ENCODE measurements at regions not wholly inside any gene's neighbourhood (a gene's known extent, or its start where the extent isn't known, plus 50 kb on each side); places are given as distances from the start of the nearest gene placed in this dataset.

DNA sequence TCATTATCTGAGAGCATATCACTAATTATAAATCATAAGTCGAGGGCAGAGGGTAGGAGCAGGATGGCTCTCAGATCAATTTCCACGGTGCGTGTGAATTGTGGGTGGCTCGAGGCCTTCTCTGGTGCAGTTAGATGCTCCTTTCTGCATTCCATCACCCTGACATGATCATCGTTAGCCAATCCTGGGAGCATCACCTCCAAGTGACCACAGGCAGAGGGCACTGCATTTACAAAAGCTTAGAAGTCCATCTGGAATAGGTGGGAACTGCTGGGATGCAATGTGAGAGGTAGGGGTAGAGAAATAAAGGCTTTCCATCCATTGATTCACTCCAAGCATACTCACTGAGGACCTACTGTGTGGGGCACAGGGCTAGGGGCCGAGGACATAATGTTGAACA lies 538.2 kb upstream of the TBX3 start:
- CTCF ChIA-PET, result no interaction called here
- DNase-seq (ENCODE audit: low read depth, low spot score) (no peak), ATAC-seq (no peak)
- H3K4me3 ChIP-seq (replicated peaks in 1 of 2; ENCODE audit: low read depth in 1 of 2, low read length in 2 of 2), result no peak overlapping the region
- POLR2A ChIA-PET, result no interaction called here
- no peak for TF ChIP-seq EZH2phosphoT487 (IDR thresholded peaks at IDR 0.05; ENCODE audit: borderline replicate concordance)
- no peak for TF ChIP-seq EZH2 (IDR thresholded peaks at IDR 0.05)
- TF ChIP-seq ELF1 (IDR thresholded peaks at IDR 0.05; ENCODE audit: borderline replicate concordance, low read depth), result no peak
- TF ChIP-seq, protein P1, sequence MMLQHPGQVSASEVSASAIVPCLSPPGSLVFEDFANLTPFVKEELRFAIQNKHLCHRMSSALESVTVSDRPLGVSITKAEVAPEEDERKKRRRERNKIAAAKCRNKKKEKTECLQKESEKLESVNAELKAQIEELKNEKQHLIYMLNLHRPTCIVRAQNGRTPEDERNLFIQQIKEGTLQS (IDR thresholded peaks at IDR 0.05), result no peak
- no peak for TF ChIP-seq CBX3 (IDR thresholded peaks at IDR 0.05; ENCODE audit: low read depth)
- TF ChIP-seq TCF7L2 (IDR thresholded peaks at IDR 0.05; ENCODE audit: borderline replicate concordance, extremely low read depth, insufficient read depth, insufficient read length), result no peak
- TF ChIP-seq SRF (IDR thresholded peaks at IDR 0.05; ENCODE audit: low read depth), result no peak
- TF ChIP-seq SIN3A (IDR thresholded peaks at IDR 0.05; ENCODE audit: low read depth), result no peak
- TF ChIP-seq ZFX (IDR thresholded peaks at IDR 0.05), result no peak
- TF ChIP-seq FOSL1 (IDR thresholded peaks at IDR 0.05; ENCODE audit: low read depth), result no peak
- no peaks in the 10 kb centered on the region for H3K9me3 ChIP-seq (ENCODE audit: control insufficient read depth in 1 of 2, insufficient read depth in 1 of 2, low read depth in 1 of 2, low read length in 2 of 2)
- RAD21 ChIA-PET (ENCODE audit: low non-redundant PET in 1 of 2, low total read pairs in 2 of 2, uncharacterized antibody in 2 of 2, unreplicated experiment in 2 of 2), result no interaction called here
- no peaks in the 10 kb centered on the region for H3K79me2 ChIP-seq (ENCODE audit: insufficient read depth, low read length)
- no peaks in the 10 kb centered on the region for H4K20me1 ChIP-seq (ENCODE audit: insufficient read depth)
- no peak overlapping the region for H2AFZ ChIP-seq (ENCODE audit: low read depth, low read length, poor library complexity, severe bottlenecking)
- no peaks in the 10 kb centered on the region for H3K36me3 ChIP-seq (ENCODE audit: control insufficient read depth in 1 of 2, insufficient read depth in 2 of 2, low read length in 2 of 2)
- H3K27me3 ChIP-seq (ENCODE audit: insufficient read depth, low read length), result no peaks in the 10 kb centered on the region
- intact Hi-C loops (cut with micrococcal nuclease), result no loop called here
- no TSS peak for BruUV-seq (replicated peaks)
- H3K27ac ChIP-seq (ENCODE audit: low read depth, low read length), result no peak overlapping the region
- H3K4me1 ChIP-seq (ENCODE audit: control insufficient read depth in 1 of 2, insufficient read depth in 2 of 2, low read length in 2 of 2), result peaks cover 0 to 19% of the 10 kb centered on the region in 2 experiments; a peak in 3 of 4 replicates
- H3K9me2 ChIP-seq (ENCODE audit: insufficient read depth), result no peaks in the 10 kb centered on the region
- no peak overlapping the region for H3K4me2 ChIP-seq (ENCODE audit: low read length)
- no peak overlapping the region for H3K9ac ChIP-seq (ENCODE audit: low read length)

DNA sequence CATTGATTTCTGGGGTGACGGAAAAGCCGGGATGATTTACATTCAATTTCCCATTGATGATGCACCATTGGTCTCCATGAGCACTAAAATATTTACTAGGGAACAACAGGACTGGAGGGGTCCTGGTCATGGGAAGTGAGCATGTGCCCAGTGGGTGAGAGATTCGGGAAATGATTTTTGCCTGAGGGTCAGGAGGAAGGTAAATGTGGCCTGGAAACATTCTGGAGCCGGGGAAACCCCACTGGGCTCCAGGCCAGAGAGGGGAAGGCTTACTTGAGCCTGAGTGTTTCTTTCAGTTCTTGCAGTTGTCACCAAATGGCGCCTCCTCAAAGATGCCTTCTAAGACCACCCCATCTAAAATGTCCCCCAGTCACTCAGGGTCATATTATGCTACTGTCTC lies 532.3 kb upstream of the TBX3 start:
- Histone ChIP-seq H2AFZ (ENCODE audit: low read depth, low read length, poor library complexity, severe bottlenecking) (no peak overlapping the region), H3K36me3 (ENCODE audit: control insufficient read depth in 1 of 2, insufficient read depth in 2 of 2, low read length in 2 of 2) (no peaks in the 10 kb centered on the region), H3K9me2 (ENCODE audit: insufficient read depth) (no peaks in the 10 kb centered on the region), H3K9me3 (ENCODE audit: control insufficient read depth in 1 of 2, insufficient read depth in 1 of 2, low read depth in 1 of 2, low read length in 2 of 2) (no peaks in the 10 kb centered on the region), H3K4me3 (replicated peaks in 1 of 2; ENCODE audit: low read depth in 1 of 2, low read length in 2 of 2) (no peak overlapping the region), H3K4me1 (ENCODE audit: control insufficient read depth in 1 of 2, insufficient read depth in 2 of 2, low read length in 2 of 2) (no peaks in the 10 kb centered on the region), H3K4me2 (ENCODE audit: low read length) (no peak overlapping the region), H3K9ac (ENCODE audit: low read length) (no peak overlapping the region), H3K79me2 (ENCODE audit: insufficient read depth, low read length) (no peaks in the 10 kb centered on the region), H3K27me3 (ENCODE audit: insufficient read depth, low read length) (no peaks in the 10 kb centered on the region), H3K27ac (ENCODE audit: low read depth, low read length) (no peak overlapping the region), H4K20me1 (ENCODE audit: insufficient read depth) (no peaks in the 10 kb centered on the region)
- ATAC-seq (no peak), DNase-seq (ENCODE audit: low read depth, low spot score) (no peak)
- ChIA-PET RAD21 (ENCODE audit: low non-redundant PET in 1 of 2, low total read pairs in 2 of 2, uncharacterized antibody in 2 of 2, unreplicated experiment in 2 of 2) (no interaction called here), CTCF (no interaction called here), POLR2A (no interaction called here)
- intact Hi-C loops (cut with micrococcal nuclease), result no loop called here
- no TSS peak for BruUV-seq (replicated peaks)
- TF ChIP-seq YY1 (IDR thresholded peaks at IDR 0.05; ENCODE audit: extremely low read depth, insufficient replicate concordance, low read depth, low read length), result no peak
- TF ChIP-seq, protein P1 (IDR thresholded peaks at IDR 0.05), result no peak
- no peak for TF ChIP-seq ELF1 (IDR thresholded peaks at IDR 0.05; ENCODE audit: borderline replicate concordance, low read depth)
- no peak for TF ChIP-seq POLR2AphosphoS5 (IDR thresholded peaks at IDR 0.05; ENCODE audit: low read depth, low read length)
- no peak for TF ChIP-seq TCF7L2 (IDR thresholded peaks at IDR 0.05; ENCODE audit: borderline replicate concordance, extremely low read depth, insufficient read depth, insufficient read length)
- no peak for TF ChIP-seq SRF (IDR thresholded peaks at IDR 0.05; ENCODE audit: low read depth)
- TF ChIP-seq, protein P2, sequence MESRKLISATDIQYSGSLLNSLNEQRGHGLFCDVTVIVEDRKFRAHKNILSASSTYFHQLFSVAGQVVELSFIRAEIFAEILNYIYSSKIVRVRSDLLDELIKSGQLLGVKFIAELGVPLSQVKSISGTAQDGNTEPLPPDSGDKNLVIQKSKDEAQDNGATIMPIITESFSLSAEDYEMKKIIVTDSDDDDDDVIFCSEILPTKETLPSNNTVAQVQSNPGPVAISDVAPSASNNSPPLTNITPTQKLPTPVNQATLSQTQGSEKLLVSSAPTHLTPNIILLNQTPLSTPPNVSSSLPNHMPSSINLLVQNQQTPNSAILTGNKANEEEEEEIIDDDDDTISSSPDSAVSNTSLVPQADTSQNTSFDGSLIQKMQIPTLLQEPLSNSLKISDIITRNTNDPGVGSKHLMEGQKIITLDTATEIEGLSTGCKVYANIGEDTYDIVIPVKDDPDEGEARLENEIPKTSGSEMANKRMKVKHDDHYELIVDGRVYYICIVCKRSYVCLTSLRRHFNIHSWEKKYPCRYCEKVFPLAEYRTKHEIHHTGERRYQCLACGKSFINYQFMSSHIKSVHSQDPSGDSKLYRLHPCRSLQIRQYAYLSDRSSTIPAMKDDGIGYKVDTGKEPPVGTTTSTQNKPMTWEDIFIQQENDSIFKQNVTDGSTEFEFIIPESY (IDR thresholded peaks at IDR 0.05; ENCODE audit: extremely low read depth, insufficient replicate concordance, low read length), result no peak
- no peak for TF ChIP-seq SP1 (IDR thresholded peaks at IDR 0.05; ENCODE audit: low read depth)
- TF ChIP-seq EGR1 (IDR thresholded peaks at IDR 0.05; ENCODE audit: low read depth), result no peak
- no peak for TF ChIP-seq POLR2A (IDR thresholded peaks at IDR 0.05; ENCODE audit: borderline replicate concordance, extremely low read depth, insufficient read depth, insufficient read length)
- TF ChIP-seq JUND (IDR thresholded peaks at IDR 0.05), result no peak

All from HCT116 (cell line).